Activated CD4-positive, alpha-beta T cell treated with anti-CD3 and anti-CD28 coated beads, Interleukin-2, amount 50 U/mL, for 1 hour (primary cell): ENCODE measurements at regions not wholly inside any gene's neighbourhood (a gene's known extent, or its start where the extent isn't known, plus 50 kb on each side); places are given as distances from the start of the nearest gene placed in this dataset.
"Not testable (repeated sequence)": the region's sequence is repeated elsewhere in the genome, so short reads cannot be mapped to it uniquely, and the experiment has no call there.

Source experiments
- DNase-seq: peaks from one replicate; pipeline ENCODE4 v3.0.0-alpha.2; 2020

GRCh38 chr16:59351305-59351903 lies 617.3 kb upstream of the GOT2 start:
- no peak for DNase-seq

GRCh38 chr16:59350670-59351069 lies 616.6 kb upstream of the GOT2 start:
- no peak for DNase-seq

- DNase-seq: no peak
Measured at GRCh38 chr16:59342669-59343068, 608.6 kb upstream of the GOT2 start.

GRCh38 chr16:59341368-59341767 lies 607.3 kb upstream of the GOT2 start:
- DNase-seq: no peak

- DNase-seq: no peak
Measured at GRCh38 chr16:59339871-59340270, 605.8 kb upstream of the GOT2 start.

- DNase-seq: no peak
Measured at GRCh38 chr16:59336136-59336695, 602.1 kb upstream of the GOT2 start.

- DNase-seq: not testable (repeated sequence)
Measured at GRCh38 chr16:59331708-59332107, 597.6 kb upstream of the GOT2 start.

GRCh38 chr16:59330019-59330670 lies 596.0 kb upstream of the GOT2 start:
- DNase-seq: no peak

- no peak for DNase-seq
Measured at GRCh38 chr16:59328961-59329360, 594.8 kb upstream of the GOT2 start.

- no peak for DNase-seq
Measured at GRCh38 chr16:59327894-59328293, 593.8 kb upstream of the GOT2 start.

- no peak for DNase-seq
Measured at GRCh38 chr16:59326955-59327354, 592.8 kb upstream of the GOT2 start.

- DNase-seq: no peak
Measured at GRCh38 chr16:59324462-59324861, 590.3 kb upstream of the GOT2 start.

GRCh38 chr16:59320657-59321056 lies 586.5 kb upstream of the GOT2 start:
- DNase-seq: no peak

- no peak for DNase-seq
Measured at GRCh38 chr16:59319871-59320270, 585.8 kb upstream of the GOT2 start.

- DNase-seq: no peak
Measured at GRCh38 chr16:59305850-59306249, 571.7 kb upstream of the GOT2 start.

- no peak for DNase-seq
Measured at GRCh38 chr16:59296888-59297287, 562.8 kb upstream of the GOT2 start.

GRCh38 chr16:59295993-59296736 lies 562.0 kb upstream of the GOT2 start:
- DNase-seq: no peak

- no peak for DNase-seq
Measured at GRCh38 chr16:59295474-59295873, 561.4 kb upstream of the GOT2 start.

GRCh38 chr16:59290718-59291117 lies 556.6 kb upstream of the GOT2 start:
- no peak for DNase-seq

GRCh38 chr16:59289151-59289550 lies 555.0 kb upstream of the GOT2 start:
- no peak for DNase-seq

GRCh38 chr16:59274141-59274540 lies 540.0 kb upstream of the GOT2 start:
- DNase-seq: no peak

GRCh38 chr16:59263955-59264354 lies 529.8 kb upstream of the GOT2 start:
- no peak for DNase-seq

GRCh38 chr16:59260892-59261291 lies 526.8 kb upstream of the GOT2 start:
- DNase-seq: no peak

GRCh38 chr16:59259950-59260319 lies 525.8 kb upstream of the GOT2 start:
- no peak for DNase-seq
